ENCODE measurements at regions not wholly inside any gene's neighbourhood (a gene's known extent, or its start where the extent isn't known, plus 50 kb on each side); places are given as distances from the start of the nearest gene placed in this dataset.

DNA sequence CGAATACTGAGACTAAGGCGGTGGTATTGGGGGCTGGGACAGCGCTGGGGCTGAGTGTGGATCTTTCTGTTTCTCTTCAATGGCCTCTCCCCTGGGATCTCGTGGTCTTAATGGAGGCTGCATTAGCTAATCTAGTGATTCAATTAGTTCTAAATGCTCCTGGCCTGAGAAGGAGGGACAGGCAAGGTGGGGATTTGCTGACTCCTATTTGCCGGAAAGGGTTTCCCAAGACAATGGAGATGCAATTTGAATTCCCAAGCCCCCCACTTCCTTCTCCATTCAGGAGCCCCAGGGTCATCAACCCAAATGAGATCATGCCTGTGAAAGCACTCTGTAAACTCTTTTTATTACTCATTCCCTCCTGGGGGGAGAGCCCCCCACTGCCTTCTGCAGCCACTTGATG lies 111.7 kb upstream of the PLXNA4 start:
- DNase-seq: no peak
- TF ChIP-seq, protein P1, sequence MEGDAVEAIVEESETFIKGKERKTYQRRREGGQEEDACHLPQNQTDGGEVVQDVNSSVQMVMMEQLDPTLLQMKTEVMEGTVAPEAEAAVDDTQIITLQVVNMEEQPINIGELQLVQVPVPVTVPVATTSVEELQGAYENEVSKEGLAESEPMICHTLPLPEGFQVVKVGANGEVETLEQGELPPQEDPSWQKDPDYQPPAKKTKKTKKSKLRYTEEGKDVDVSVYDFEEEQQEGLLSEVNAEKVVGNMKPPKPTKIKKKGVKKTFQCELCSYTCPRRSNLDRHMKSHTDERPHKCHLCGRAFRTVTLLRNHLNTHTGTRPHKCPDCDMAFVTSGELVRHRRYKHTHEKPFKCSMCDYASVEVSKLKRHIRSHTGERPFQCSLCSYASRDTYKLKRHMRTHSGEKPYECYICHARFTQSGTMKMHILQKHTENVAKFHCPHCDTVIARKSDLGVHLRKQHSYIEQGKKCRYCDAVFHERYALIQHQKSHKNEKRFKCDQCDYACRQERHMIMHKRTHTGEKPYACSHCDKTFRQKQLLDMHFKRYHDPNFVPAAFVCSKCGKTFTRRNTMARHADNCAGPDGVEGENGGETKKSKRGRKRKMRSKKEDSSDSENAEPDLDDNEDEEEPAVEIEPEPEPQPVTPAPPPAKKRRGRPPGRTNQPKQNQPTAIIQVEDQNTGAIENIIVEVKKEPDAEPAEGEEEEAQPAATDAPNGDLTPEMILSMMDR (IDR thresholded peaks at IDR 0.05): no peak
- no peak for TF ChIP-seq POLR2A (IDR thresholded peaks at IDR 0.05)
- no peak for TF ChIP-seq EP300 (IDR thresholded peaks at IDR 0.05; ENCODE audit: low read depth)
- no peak for TF ChIP-seq POLR2AphosphoS5 (IDR thresholded peaks at IDR 0.05)
- in situ Hi-C loops (cut with MboI; ENCODE audit: low pct_ligation_motif_present in 1 of 4, low pct_unique_long_range_greater_than_20kb in 1 of 4, low sequenced_read_pairs in 3 of 4) (no loop called here), intact Hi-C loops (cut with DNase I; ENCODE audit: low total_unique reads) (no loop called here)
- H3K27me3 ChIP-seq: no peaks in the 10 kb centered on the region
- no peaks in the 10 kb centered on the region for H3K9me3 ChIP-seq
- H3K27ac ChIP-seq: no peak overlapping the region
- no peaks in the 10 kb centered on the region for H3K4me1 ChIP-seq
- no peaks in the 10 kb centered on the region for H3K36me3 ChIP-seq
- 76% methylated on average over 5 of the region's 5 CpGs; no CpG with 5 or more reads in 1 of the 2 donors for WGBS, 2 donors (ENCODE audit: low coverage in 1 of 2)
- no peak overlapping the region for H3K4me3 ChIP-seq

DNA sequence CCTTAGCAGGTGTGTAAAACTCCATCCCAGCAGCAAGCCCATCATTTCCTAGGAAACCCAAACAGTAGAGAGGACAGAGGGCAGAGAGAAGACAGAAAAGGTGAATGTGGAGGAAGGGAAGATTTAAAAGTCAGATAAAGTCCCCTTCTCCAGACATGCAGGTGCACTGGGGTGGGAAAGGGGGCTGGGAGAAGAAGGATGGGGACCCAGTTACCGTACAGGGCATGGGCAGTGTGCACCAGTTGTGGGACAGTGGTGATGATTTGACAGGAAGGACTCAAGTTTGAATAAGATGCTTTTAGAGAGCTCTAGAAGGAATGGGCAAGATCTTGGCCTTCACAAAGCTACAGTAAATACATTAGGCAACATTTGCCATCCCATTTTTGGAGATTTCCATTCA lies 110.7 kb upstream of the PLXNA4 start:
- Histone ChIP-seq H3K36me3 (no peaks in the 10 kb centered on the region), H3K4me3 (no peak overlapping the region), H3K4me1 (no peaks in the 10 kb centered on the region), H3K9me3 (no peaks in the 10 kb centered on the region), H3K27me3 (no peaks in the 10 kb centered on the region), H3K27ac (no peak overlapping the region)
- WGBS, 2 donors (ENCODE audit: low coverage in 1 of 2): 83 to 92% methylated on average over 1 of the region's 1 CpG
- in situ Hi-C loops (cut with MboI; ENCODE audit: low pct_ligation_motif_present in 1 of 4, low pct_unique_long_range_greater_than_20kb in 1 of 4, low sequenced_read_pairs in 3 of 4): no loop called here
- no peak for DNase-seq
- TF ChIP-seq POLR2A (IDR thresholded peaks at IDR 0.05): no peak
- no peak for TF ChIP-seq POLR2AphosphoS5 (IDR thresholded peaks at IDR 0.05)
- TF ChIP-seq, protein P1 (IDR thresholded peaks at IDR 0.05): no peak
- TF ChIP-seq EP300 (IDR thresholded peaks at IDR 0.05; ENCODE audit: low read depth): no peak
- intact Hi-C loops (cut with DNase I; ENCODE audit: low total_unique reads): no loop called here

DNA sequence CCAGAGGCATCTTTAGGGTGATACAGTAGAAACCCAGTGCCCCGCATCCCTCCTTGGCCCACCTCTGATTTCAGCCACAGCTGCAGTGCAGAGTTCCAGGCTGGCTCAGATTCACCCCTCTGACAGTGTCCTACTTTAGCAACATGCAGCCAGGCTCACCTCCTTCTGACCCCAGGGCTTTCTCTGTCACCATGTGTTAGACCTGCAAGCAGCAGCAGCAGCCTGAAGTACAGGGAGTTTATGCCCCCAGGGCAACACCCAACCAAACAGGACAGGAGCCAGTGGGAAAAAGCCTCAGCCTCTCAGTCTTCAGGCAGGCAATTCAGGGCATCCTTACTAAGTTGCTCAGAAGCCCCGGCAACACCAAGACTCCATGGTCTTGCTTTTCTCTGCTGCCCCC lies 109.0 kb upstream of the PLXNA4 start:
- Histone ChIP-seq H3K27ac (no peak overlapping the region), H3K4me1 (no peaks in the 10 kb centered on the region), H3K9me3 (no peaks in the 10 kb centered on the region), H3K36me3 (no peaks in the 10 kb centered on the region), H3K27me3 (no peaks in the 10 kb centered on the region), H3K4me3 (no peak overlapping the region)
- TF ChIP-seq POLR2AphosphoS5 (IDR thresholded peaks at IDR 0.05): no peak
- TF ChIP-seq, protein P1 (IDR thresholded peaks at IDR 0.05): no peak
- TF ChIP-seq POLR2A (IDR thresholded peaks at IDR 0.05): no peak
- TF ChIP-seq EP300 (IDR thresholded peaks at IDR 0.05; ENCODE audit: low read depth): no peak
- WGBS, 2 donors (ENCODE audit: low coverage in 1 of 2): 80% methylated on average over 2 of the region's 2 CpGs; no CpG with 5 or more reads in 1 of the 2 donors
- in situ Hi-C loops (cut with MboI; ENCODE audit: low pct_ligation_motif_present in 1 of 4, low pct_unique_long_range_greater_than_20kb in 1 of 4, low sequenced_read_pairs in 3 of 4) (no loop called here), intact Hi-C loops (cut with DNase I; ENCODE audit: low total_unique reads) (no loop called here)
- DNase-seq: no peak

DNA sequence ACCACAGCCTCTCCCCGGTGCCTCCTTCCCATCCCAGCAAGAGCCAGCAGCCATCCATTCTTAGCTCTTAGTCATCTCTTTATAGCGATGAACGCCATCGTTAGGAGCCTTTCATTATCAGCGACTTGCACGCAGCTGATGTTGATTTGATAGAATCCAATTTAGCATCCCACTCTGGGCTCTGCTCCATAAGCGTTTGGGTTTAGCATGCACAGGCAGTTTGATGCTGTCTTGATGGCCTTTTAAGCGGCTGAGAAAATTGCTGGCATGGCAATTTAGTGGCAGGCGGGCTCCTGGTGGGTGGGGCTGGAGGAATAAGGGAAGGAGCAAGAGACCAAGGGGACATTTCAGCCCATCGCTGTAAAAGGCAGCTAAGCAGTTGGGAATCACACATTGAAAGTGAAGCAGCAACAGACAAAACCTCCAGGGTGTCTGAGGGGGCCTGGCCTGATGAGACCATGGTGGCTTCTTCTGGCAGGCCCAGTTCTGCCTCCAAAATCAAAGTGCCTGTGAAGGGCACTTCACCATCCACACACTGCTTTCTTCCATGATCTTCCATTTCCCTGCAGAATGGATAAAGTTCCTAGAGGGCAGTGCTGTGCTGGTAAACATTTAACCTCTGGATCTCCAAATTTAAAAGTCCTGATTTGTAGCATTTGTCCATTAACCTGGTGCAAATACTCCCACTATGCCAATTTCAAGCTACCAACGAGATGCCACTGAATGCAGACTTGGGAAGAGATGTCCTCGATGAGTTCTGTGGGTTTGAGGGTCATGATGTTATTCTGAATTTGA lies 107.8 kb upstream of the PLXNA4 start:
- H3K36me3 ChIP-seq: no peaks in the 10 kb centered on the region
- H3K4me3 ChIP-seq: no peak overlapping the region
- in situ Hi-C loops (cut with MboI; ENCODE audit: low pct_ligation_motif_present in 1 of 4, low pct_unique_long_range_greater_than_20kb in 1 of 4, low sequenced_read_pairs in 3 of 4) (no loop called here), intact Hi-C loops (cut with DNase I; ENCODE audit: low total_unique reads) (no loop called here)
- WGBS, 2 donors (ENCODE audit: low coverage in 1 of 2): 90 to 100% methylated on average over 6 to 12 of the region's 12 CpGs
- TF ChIP-seq, protein P1 (IDR thresholded peaks at IDR 0.05): no peak
- TF ChIP-seq POLR2A (IDR thresholded peaks at IDR 0.05): no peak
- no peak for TF ChIP-seq EP300 (IDR thresholded peaks at IDR 0.05; ENCODE audit: low read depth)
- no peak for TF ChIP-seq POLR2AphosphoS5 (IDR thresholded peaks at IDR 0.05)
- H3K4me1 ChIP-seq: no peaks in the 10 kb centered on the region
- no peaks in the 10 kb centered on the region for H3K27me3 ChIP-seq
- H3K9me3 ChIP-seq: no peaks in the 10 kb centered on the region
- no peak for DNase-seq
- no peak overlapping the region for H3K27ac ChIP-seq

Data from transverse colon (tissue), 4 donors.